ENCODE measurements at regions not wholly inside any gene's neighbourhood (a gene's known extent, or its start where the extent isn't known, plus 50 kb on each side); places are given as distances from the start of the nearest gene placed in this dataset.
A peak's percentile ranks its signal among the peaks of the same experiment; 100 is the strongest.
"Not testable (repeated sequence)": the region's sequence is repeated elsewhere in the genome, so short reads cannot be mapped to it uniquely, and the experiment has no call there.

GRCh38 chr15:92763459-92763858 lies 107.9 kb upstream of the FAM174B start:
- no peak for DNase-seq

DNA sequence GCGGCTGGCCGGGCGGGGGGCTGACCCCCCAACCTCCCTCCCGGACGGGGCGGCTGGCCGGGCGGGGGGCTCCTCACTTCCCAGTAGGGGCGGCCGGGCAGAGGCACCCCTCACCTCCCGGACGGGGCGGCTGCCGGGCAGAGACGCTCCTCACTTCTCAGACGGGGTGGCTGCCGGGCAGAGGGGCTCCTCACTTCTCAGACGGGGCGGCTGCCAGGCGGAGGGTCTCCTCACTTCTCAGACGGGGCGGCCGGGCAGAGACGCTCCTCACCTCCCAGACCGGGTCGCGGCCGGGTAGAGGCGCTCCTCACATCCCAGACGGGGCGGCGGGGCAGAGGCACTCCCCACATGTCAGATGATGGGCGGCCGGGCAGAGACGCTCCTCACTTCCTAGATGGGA lies 112.6 kb upstream of the FAM174B start:
- DNase-seq: not testable (repeated sequence)

GRCh38 chr15:92770641-92771040 lies 115.1 kb upstream of the FAM174B start:
- no peak for DNase-seq

GRCh38 chr15:92772061-92772460 lies 116.5 kb upstream of the FAM174B start:
- no peak for DNase-seq

DNA sequence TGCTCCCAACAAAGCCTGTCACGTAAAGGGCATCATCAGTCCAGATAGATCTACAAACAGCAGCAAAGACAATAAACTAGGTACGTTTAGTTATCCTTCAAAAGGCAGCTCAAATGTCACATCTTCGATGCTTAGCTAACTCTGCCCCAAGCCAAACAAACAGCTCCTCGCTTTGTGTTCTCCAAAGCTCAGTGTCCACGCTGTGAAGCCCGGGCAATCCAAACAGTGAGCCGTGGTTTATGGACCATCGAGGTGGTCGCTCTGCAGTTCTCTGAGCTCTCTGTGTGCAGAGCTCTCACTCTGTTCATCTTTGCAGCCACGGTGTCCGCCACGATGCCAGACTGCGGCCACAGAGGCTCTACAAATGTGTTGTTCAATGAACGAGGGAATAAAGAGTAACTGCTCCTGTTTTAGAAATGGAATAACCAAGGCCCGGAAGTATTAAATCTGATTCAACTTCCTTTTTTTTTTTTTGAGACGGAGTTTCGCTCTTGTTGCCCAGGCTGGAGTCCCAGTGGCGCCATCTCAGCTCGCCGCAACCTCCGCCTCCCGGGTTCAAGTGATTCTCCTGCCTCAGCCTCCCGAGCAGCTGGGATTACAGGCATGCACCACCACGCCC lies 117.2 kb upstream of the FAM174B start:
- no peak for DNase-seq

DNA sequence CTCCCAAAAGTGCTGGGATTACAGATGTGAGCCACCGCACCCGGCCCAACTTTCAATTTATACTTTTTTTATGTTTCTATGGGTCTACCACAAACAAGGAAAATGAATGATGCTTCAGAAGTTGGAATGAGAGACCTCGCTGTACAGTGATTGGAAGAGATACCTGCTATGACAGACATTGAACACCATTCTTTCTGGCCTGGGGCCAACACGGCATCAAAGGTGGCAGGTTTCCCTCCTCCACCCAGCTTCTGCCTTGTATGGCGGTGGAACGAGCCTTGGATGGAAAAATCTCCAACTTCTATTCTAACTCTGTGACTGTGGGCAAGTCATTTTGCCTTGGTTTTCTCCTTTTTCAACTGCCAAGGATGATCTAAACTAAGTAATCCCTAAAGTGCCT lies 117.8 kb upstream of the FAM174B start:
- DNase-seq: no peak

- no peak for DNase-seq
Measured at GRCh38 chr15:92779874-92780273, 120.2 kb upstream of the CHD2 start.

GRCh38 chr15:92780843-92781242 lies 119.3 kb upstream of the CHD2 start:
- no peak for DNase-seq

DNA sequence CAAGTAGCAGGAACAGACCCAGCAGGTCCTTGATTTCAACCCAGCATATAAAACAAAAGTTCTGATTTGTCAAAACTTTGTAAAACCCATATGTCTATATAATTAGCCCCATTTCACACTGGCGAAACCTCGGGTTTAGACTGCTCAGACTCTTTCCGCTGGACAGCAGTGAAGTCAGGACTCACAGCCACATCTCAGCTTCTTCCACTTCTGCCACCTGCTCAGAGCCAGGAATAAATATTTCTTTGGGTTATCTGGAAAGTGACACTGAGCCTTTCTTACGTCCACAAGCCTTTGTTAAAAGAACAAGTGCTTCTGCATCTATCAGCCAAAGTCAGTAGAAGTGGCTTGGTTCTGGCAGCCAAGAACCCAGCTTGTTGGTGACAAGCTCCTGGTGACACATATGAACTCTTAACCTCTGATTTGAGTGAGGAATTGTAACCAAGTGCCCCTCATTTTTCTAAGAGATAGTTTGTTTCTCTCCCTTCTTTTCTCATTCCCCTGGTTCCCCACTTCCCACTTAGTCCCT lies 118.1 kb upstream of the CHD2 start:
- DNase-seq: no peak

- DNase-seq: no peak
Measured at GRCh38 chr15:92787116-92787515, 113.0 kb upstream of the CHD2 start.

- no peak for DNase-seq
Measured at GRCh38 chr15:92788196-92788595, 111.9 kb upstream of the CHD2 start.

- not testable (repeated sequence) for DNase-seq
Measured at GRCh38 chr15:92788793-92789192, 111.3 kb upstream of the CHD2 start.

GRCh38 chr15:92796161-92796611 lies 103.9 kb upstream of the CHD2 start:
- no peak for DNase-seq

DNA sequence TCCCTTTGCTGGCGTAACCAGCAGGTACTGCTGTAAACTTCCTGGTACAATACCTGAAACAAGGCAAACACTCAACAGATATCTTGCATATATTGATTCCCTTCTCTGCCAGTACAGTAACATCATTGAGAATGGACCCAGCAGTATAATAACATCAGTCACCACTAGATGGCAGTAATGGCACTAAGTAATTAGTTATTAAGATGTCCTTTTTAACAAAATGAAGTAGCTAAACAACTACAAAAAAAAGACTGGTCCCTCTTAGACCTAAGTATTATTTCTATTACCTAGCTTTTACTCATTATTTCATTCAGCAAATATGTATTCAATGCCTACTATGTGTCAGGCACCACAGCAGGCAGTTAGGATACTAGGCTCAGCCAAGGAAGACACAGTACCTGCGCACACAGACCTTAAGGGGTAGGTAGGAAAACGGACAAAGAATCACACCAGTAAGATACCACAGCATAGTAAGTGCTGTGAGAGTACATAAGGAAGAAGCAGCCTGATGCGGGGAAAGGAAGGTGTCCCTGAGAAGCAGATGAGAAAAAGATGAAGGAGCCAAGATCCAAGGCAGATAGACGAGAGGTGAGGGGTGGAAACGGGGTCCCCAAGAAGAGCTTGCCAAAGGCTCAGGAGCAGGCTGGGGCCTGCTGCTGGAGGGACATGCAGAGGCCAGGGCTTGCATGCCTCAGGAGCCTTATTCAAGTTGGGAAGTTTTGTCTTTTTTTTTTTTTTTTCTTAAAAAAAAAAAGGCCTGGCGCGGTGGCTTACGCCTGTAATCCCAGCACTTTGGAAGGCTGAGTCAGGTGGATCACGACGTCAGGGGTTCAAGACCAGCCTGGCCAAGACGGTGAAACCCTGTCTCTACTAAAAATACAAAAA lies 102.7 kb upstream of the CHD2 start:
- peak; percentile 37 for DNase-seq

DNA sequence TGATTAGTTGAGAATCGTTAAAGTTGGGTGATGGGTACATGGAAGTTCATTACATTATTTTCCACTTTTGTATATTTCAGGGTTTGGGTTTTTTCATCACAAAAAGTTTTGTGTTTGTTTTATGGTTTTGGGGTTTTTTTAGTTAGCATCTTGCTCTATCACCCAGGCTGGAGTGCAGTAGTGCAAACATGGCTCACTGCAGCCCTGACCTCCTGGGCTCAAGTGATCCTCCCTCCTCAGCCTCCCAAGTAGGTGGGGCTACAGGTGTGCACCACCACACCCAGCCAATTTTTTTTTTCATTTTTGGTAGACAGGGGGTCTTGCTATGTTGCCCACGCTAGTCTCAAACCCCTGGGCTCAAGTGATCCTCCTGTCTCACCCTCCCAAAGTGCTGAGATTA lies 100.1 kb upstream of the CHD2 start:
- DNase-seq: no peak

GRCh38 chr15:92800416-92801055 lies 99.6 kb upstream of the CHD2 start:
- DNase-seq: not testable (repeated sequence)

GRCh38 chr15:92801056-92801773 lies 98.9 kb upstream of the CHD2 start:
- not testable (repeated sequence) for DNase-seq

- DNase-seq: no peak
Measured at GRCh38 chr15:92801774-92802464, 98.2 kb upstream of the CHD2 start.

DNA sequence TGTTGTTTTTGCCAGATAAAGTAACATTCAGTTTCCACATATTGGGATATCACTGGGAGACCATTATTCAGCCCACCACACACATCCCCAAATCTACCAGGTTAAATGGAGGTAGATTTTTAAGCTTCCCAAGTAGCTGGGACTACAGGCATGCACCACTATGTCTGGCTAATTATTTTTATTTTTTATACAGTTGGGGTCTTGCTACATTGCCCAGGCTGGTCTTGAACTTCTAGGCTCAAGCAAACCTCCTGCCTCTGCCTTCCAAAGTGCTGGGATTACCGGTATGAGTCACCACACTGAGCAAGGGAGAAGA lies 96.6 kb upstream of the CHD2 start:
- no peak for DNase-seq

DNA sequence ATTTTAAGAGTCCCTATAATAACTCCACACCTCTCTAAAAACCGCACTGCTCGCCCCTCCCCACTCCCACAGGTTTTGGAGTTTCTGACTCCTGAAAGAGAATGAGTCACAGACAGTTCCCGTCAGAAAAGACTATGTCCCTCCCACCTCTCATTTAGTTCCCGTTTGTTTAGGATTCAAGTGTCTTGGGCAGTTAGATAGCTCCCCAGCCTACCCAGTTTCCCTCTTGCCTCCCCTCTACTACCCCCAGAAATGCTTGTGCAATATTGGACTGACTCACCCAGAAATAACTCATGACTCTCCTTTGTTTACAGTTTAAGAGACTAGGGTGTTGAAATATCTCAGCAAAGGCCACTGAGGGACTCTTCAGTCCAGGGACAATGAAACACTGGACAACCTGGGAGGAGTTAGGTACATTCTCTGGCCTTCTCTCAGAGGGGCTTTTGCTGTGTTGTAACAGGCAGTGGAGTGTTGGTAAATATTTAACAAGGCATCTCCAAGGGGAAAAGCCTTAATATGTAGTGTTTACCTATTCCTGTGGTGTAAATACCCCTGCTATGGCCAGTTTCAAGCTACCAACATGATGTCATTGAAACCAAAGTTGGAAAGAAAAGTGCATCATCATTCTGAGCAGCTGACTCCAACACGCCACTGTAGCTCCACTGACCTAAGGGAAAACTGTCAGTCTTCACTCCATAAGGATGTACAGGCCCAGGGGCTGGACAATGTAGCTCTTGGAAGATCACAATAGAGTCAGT lies 96.1 kb upstream of the CHD2 start:
- peak; percentile 59 for DNase-seq

- not testable (repeated sequence) for DNase-seq
Measured at GRCh38 chr15:92804610-92804936, 95.6 kb upstream of the CHD2 start.

Data from activated T-cell treated with anti-CD3 and anti-CD28 coated beads for 4 hours (primary cell).